NCI-H1694 treated with DMSO at 0.1 percent for 48 hours (cell line): ENCODE measurements at regions not wholly inside any gene's neighbourhood (a gene's known extent, or its start where the extent isn't known, plus 50 kb on each side); places are given as distances from the start of the nearest gene placed in this dataset.

Source experiments
- DNase-seq: peaks from one replicate; lab custom pipeline; 2025; lab: John Stamatoyannopoulos, UW

DNA sequence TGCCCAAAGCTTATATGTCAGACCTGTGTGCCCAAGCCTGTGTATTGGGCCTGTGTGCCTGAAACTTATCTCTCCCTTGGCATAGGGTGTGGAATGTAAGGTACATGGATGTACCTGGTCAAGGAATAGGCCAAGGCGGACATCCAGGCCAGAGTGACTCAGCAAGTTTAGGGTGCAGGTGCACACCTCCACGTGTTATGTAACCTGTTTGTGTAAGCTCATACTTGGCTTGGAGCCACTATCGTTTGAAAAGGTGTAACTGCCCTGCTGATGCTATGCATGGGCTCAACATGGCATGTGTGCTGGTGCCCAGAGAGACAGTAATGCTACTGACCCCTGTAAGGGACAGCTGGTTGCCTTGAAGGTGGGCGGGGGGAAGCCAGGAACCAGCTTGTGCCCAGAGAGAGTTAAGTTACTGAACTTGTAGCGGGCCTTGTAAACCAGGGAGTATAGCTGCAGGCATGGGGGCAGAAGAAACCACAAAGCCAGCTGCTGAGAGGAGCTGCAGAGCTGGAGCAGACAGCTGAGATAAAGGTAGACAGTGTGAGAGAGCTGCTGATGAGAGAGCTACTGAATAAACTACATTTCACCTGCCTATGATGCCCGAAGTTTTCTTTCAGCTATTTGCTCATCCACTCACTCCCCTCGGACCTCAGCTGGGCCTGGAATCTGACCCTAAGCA, 656.4 kb upstream of the ZWINT start:
- DNase-seq, result no peak

DNA sequence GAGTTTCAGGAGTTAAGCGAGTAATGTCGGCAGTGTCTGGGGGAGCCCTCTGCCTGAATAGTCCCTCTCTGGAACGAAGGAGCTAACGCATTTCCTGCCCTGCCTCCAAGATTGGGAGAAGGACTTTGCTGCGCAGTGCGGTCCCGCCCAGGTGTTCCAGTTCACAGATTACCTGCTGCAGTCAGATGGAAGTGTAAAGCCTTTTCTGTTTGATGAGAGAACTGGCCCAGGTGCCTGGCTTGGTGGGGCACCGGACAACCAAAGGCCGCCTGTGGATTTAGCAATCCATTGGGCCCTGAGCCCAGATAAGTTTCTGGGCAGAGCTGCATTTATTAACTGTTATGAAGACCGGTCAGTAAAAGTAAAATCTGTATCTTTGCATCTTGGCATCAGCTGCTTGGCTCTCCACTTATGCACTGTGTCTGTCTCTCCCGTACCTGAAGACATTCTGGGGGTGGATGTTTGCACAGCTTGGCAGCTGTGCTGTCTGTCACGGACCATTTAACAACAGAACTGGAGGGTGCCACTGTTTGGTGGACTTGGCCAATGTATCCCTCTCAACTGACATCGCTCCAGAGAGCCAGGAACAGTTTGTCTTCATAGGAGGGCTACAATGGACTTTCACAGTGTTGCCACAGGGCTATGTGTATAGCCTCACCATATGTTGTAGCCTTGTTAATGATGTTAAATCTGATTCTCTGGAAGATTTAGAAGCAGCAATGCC, 654.7 kb upstream of the ZWINT start:
- DNase-seq, result no peak

DNA sequence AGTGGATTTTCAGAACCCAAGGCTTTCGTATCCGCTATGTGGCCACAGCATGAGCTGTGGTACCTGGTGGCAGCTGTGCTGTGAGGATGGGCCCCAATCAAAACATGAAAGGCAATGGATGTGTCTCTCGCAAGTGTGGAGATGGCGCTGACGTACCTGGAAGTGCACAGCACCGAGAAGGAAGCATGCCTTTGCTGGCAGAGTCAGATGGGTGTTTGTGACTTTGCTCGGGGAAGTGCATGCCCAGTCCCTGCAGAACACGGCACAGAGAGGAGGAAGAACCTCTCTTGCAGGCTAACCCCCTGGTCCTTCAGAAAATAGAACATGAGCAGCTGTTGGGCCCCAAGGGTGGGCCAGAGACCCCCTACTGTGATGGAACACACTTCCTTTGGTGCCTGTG, 654.1 kb upstream of the ZWINT start:
- no peak for DNase-seq

GRCh38 chr10:57014758-57015157, 653.7 kb upstream of the ZWINT start:
- no peak for DNase-seq

GRCh38 chr10:57008189-57008588, 647.1 kb upstream of the ZWINT start:
- no peak for DNase-seq

DNA sequence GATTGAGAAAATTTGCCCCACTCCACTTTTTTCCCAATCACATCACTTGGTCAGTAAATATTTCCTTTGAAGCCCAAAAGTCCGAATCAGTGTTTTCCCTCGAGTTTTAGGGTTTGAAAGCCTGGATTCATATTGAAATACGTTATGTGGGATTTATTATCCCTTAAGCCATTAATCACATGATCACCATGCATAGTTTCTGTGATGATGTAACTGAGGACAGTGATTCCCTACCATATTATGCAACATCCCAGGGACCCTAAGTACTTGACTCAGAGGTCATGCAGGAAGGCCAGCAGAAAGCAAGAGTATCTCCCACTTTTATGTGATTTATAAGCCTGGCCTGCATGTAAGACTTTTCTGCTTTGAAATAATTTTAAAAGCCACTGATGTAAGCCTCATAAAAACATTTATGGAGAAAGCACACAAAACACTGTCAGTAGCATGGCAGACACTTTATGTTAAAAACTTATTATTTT, 630.6 kb upstream of the ZWINT start:
- DNase-seq, result no peak

DNA sequence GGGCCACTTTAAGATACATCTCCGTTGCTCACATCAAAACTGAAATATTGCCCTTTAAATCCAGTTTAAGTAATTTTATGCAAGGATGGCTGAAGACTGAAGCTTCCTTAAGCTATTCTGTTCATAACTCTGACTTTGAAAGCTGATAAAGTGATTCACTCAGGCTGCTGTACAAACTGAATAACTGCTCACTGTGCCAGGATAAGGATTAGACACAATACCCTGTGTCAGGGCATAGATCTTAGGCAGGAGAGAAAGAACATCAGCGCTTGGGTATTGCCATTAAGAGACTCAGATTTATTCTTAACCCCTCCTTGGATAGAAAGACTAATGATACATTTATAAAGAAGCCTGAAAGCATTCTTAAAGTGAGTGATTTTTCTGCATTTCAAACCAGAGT, 614.5 kb upstream of the ZWINT start:
- DNase-seq, result no peak

DNA sequence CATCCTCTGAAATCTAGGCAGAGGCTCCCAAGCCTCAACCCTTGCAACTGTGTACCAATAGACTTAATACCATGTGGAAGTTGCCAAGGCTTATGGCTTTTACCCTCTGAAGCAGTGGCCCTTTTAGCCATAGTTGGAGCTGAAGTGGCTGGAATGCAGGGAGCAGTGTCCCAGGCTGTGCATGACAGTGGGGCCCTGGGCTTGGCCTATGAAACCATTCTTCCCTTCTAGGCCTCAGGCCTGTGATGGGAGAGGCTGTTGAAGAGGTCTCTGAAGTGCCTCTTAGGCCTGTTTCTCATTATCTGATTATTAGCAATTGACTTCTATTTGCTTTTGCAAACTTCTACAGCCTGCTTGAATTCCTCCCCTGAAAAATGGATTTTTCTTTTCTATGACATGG, 612.7 kb upstream of the ZWINT start:
- DNase-seq, result no peak

DNA sequence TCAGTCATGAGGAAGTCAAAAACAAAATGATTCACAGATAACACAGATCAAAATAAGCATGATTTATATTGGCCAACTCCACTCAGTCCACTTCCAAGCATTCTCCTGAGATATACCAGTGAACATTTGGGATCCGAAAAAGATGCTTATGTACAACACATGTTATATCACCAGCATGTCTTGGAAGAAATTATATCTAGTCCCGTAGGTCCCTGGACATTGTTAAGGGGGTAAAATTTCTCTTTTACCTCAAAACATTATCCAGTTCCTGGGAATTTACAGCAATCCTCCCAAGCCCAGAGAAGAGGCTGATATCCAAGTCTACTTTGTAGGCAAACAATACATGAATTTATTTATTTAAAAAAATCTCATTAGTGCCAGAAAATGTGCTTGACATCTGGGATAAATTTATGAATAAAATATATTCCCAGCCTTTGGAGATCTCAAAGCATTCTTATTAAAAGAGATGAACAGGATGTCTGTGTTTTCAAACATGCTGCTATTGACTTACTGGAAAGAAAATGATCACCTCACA, 582.2 kb upstream of the ZWINT start:
- DNase-seq, result no peak

- DNase-seq, result no peak
Observed at GRCh38 chr10:56934515-56934914, 573.5 kb upstream of the ZWINT start.

DNA sequence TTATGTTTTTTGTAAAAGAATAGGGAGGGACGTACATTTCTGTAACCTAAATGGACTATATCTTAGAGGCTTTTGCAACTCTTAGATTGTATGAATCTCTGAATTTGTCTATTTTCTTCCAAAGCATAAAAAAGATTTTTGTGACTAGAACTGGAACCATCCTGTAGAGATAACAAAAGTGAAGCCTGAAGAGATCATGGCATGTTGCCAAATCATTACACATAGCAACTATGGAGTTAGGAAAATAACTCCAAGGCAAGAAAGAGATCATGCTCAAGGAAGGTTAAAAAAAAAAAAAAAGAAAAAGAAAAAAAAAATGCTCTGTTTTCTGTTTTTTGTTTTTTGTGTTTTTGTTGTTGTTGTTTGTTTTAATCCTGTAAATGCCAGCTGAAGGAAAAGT, 567.7 kb upstream of the ZWINT start:
- DNase-seq, result no peak

DNA sequence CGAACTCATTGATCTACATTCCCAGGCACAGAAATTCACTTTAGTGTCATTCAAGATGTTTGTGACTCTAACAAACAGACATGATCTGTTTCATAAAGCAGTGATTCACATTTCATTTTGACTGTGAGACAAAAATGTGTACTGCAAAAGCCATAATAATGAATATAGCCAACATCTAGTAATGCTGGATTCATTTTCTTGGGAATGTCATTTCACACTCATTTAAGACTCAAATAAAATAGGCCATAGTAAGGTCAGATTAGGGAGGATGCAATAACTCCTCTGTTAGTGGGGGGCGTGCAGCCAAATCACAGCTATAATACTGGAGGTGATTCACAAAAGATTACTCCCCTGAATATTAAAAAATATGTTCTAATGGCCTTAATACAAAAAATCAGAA, 566.6 kb upstream of the ZWINT start:
- no peak for DNase-seq

GRCh38 chr10:56920601-56921261, 559.7 kb upstream of the ZWINT start:
- no peak for DNase-seq

DNA sequence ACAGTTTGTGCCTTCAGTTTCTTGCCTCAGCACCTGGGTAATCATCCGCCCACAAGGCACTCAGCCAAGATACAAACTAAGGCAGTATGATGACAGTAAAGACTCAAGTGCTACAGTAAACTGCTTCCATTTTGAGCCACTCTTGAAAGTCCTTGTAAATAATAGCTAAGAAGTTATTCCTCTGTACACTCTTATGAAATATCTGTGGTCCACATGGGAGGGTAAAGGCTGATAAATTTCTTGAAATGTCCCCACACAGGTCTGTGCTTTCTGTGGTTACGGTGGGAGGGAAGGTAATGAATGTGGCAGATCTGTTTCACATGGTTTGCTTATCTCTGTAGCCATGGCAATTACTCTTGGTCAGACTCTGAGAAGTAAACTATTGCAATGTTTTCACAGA, 551.0 kb upstream of the ZWINT start:
- no peak for DNase-seq

GRCh38 chr10:56905051-56905450, 544.0 kb upstream of the ZWINT start:
- DNase-seq, result no peak

- DNase-seq, result no peak
Observed at GRCh38 chr10:56902554-56902953, 541.5 kb upstream of the ZWINT start.

GRCh38 chr10:56895306-56895705, 534.2 kb upstream of the ZWINT start:
- DNase-seq, result no peak

DNA sequence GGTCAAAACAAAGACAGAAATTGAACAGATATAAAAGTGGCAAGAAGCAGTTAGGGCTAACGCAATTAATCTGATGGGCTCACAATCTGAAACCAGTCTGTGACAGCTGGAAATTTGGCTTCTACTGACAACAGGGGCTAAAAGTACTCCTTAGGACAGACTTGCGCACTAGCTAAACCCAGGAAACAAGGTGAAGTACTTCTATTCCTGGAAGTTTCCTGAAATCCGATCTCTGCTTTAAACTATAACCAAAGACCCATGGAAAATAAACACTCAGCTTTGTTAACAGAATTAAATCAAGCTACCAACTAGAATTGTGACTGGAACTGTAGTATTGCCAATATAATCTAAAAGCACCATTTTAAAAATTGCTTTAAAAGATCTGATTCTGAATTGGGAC, 520.2 kb upstream of the ZWINT start:
- DNase-seq, result no peak

GRCh38 chr10:56880606-56881005, 519.5 kb upstream of the ZWINT start:
- no peak for DNase-seq

DNA sequence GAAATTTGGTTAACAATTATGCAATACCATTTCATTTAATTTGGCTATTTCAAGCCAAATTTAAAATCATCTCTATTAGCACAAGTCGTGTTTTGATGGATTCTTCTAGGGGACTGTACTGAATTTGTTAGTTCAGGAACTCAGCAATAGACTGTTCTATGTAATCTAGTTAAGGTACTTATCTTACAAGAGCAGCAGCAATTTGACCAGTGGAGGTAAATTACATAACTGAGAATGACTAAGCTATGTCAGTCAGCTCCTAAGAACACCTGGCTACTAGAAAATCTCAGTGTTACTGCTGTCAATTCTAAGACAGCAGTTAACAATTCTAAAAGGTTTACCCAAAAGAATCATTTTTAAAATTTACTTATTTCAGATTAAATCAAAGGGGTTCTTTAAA, 513.9 kb upstream of the ZWINT start:
- no peak for DNase-seq

DNA sequence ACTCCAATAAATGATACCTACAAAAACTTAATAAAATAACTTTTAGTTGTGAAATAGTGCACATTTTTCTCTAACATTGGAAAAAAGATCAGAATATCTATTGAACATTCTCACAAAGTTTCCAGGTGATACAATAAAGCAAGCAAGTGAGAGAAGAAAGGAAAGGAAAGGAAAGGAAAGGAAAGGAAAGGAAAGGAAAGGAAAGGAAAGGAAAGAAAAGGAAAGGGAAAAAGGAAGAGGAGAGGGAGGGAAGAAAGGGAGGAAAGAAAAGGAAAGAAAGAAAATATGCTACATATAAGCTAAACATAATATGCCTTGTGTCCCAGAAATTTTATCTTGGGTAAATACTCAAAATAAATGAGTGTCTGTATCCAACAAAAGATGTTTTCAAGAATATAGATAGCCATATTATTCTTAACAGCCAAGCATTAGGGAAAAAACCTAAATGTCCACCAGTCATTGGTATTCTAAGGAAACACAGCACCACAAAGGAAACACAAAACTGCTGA, 510.2 kb upstream of the ZWINT start:
- DNase-seq, result no peak

DNA sequence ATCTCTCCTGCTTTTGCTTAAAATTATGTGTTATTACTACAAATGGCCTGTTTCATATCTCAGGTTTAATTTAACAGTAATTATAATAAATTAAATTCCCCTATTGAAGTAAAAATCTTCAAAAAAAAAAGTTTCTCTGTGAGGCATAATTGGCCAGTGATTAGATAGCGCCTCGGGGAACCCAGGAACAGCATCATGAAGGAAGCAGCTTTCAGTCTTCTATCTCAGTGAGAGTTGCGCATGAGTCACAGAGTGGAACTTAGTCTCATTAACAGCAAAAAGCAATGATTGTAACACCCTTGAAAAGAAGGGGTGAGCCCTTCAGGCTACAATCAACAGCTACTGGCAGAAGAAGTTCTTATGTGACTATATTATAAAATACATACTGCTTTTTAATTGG, 506.2 kb upstream of the ZWINT start:
- DNase-seq, result no peak

GRCh38 chr10:56856569-56856968, 495.5 kb upstream of the ZWINT start:
- no peak for DNase-seq
